Esophagus muscularis mucosa (tissue), 4 donors: ENCODE measurements at regions not wholly inside any gene's neighbourhood (a gene's known extent, or its start where the extent isn't known, plus 50 kb on each side); places are given as distances from the start of the nearest gene placed in this dataset.

ENCODE experiments used
- EP300 ChIP-seq: sonication (generic); formaldehyde crosslinking; IDR thresholded peaks from one replicate; pipeline ENCODE4 v1.6.1; 2017; ENCODE audit warnings: antibody characterized with exemption
- POLR2A ChIP-seq: fragments of 450-650 bp; IDR thresholded peaks from one replicate; pipeline ENCODE4 v1.6.1; 2017; ENCODE audit warnings: antibody characterized with exemption, moderate library complexity, mild to moderate bottlenecking, low read depth
- POLR2AphosphoS5 ChIP-seq, 2 donors: sonication (generic); formaldehyde crosslinking; IDR thresholded peaks; one replicate each; pipeline ENCODE4 v1.6.1; 2017; ENCODE audit warnings: antibody characterized with exemption in 2 of 2
- TF ChIP-seq, protein P1 (sequence below), 3 experiments: fragments of 200-600 bp in 2 of 3; fragments of 450-650 bp in 1 of 3; sonication (generic) in 2 of 3; IDR thresholded peaks; one replicate each; pipeline ENCODE4 v1.5.1; 2017 to 2019; ENCODE audit warnings: antibody characterized with exemption in 3 of 3, mild to moderate bottlenecking in 2 of 3, moderate library complexity in 1 of 3

DNA sequence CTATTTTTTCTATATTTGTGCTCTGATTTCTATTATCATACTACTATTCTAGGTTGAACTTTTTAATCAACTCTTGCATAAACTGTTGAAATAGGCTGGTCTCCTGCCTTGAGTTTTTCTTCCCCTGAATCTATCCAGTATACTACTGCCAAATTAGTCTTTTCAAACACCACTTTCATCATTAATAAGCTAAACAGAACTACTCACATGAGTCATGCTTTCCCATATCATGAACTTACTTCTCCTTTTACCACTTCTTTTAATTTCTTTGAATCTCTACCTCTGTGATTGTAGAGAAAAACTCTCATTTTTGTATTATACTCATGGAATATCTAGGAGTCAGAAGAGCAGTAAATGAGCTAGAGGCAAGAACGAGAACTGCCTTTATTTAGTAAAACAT, 340.3 kb upstream of the PDE3A start:
- TF ChIP-seq, protein P1, sequence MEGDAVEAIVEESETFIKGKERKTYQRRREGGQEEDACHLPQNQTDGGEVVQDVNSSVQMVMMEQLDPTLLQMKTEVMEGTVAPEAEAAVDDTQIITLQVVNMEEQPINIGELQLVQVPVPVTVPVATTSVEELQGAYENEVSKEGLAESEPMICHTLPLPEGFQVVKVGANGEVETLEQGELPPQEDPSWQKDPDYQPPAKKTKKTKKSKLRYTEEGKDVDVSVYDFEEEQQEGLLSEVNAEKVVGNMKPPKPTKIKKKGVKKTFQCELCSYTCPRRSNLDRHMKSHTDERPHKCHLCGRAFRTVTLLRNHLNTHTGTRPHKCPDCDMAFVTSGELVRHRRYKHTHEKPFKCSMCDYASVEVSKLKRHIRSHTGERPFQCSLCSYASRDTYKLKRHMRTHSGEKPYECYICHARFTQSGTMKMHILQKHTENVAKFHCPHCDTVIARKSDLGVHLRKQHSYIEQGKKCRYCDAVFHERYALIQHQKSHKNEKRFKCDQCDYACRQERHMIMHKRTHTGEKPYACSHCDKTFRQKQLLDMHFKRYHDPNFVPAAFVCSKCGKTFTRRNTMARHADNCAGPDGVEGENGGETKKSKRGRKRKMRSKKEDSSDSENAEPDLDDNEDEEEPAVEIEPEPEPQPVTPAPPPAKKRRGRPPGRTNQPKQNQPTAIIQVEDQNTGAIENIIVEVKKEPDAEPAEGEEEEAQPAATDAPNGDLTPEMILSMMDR (IDR thresholded peaks at IDR 0.05): no peak
- TF ChIP-seq POLR2A: no peak
- TF ChIP-seq POLR2AphosphoS5 (IDR thresholded peaks at IDR 0.05): no peak
- TF ChIP-seq EP300: no peak
